Astrocyte of the cerebellum (primary cell): ENCODE measurements at regions not wholly inside any gene's neighbourhood (a gene's known extent, or its start where the extent isn't known, plus 50 kb on each side); places are given as distances from the start of the nearest gene placed in this dataset.
"Not testable (repeated sequence)": the region's sequence is repeated elsewhere in the genome, so short reads cannot be mapped to it uniquely, and the experiment has no call there.

Experiments
- DNase-seq: peaks from one replicate; pipeline ENCODE4 v3.0.0-alpha.2; 2011; ENCODE audit warnings: low read depth
- H3K4me3 ChIP-seq: 2 replicates; pipeline ENCODE4 v1.5.1; 2011; ENCODE audit warnings: mild to moderate bottlenecking, low read depth, low read length, moderate library complexity
- in situ Hi-C: cut with HindIII; loops from 2 replicates; pipeline ENCODE4 v1.10.0; 2017; ENCODE audit warnings: low sequenced_read_pairs

DNA sequence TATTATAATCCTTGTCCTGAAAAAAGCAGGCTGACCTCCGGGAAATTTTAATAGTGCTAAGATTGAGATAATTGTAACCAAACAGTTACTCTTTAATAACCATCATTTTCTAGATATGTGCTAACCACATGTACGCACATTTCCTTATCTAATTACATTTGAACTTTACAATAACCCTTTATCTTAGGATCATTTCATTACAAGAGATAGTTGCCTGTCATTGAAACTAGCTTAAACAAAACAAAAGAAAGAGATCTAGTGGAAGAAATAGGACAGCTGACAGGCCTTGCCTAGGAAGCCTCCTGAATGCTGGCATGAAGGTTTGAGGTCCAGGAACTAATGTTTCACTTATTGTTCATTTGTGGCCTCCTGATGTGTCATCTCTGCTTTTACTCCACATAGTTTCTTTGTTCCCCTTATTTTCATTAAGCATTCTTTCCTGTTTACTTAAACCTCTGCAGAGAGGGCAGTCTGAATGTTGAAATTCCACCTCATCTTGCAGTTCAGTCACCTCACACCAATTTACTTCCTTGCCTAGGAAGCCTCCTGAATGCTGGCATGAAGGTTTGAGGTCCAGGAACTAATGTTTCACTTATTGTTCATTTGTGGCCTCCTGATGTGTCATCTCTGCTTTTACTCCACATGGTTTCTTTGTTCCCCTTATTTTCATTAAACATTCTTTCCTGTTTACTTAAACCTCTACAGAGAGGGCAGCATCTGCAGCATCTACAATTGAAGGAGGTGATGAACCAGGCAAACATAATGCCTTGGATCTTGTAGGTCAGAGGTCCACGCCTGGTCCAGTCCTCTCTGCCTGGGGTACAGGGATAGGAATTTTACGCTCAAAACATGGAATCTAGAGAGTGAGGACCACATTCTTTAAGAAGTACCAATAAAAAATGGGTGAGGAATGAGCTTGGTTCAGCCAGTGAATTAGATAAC, 247.5 kb downstream of the SPATA31A6 start:
- DNase-seq, in situ Hi-C loops, H3K4me3 ChIP-seq: not testable (repeated sequence)

DNA sequence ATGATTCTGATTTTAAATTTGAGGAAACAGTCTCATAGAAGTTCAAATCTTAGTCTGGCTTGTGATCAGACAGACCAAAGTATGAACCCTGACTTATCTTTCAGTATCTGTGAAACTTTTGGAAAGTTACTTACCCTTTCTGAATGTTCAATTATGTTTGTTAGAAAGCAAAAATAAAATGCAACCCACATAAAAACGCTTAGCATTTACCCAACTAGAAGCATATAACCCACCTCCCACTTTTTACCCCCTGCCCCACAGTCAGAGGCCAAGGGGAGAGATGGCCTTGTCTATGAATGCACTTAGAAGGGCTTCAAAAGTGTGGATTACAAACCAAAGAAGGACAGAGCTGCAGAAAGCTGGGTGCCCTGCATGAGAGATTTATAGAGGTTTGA, 248.2 kb downstream of the SPATA31A6 start:
- in situ Hi-C loops, DNase-seq, H3K4me3 ChIP-seq: not testable (repeated sequence)

DNA sequence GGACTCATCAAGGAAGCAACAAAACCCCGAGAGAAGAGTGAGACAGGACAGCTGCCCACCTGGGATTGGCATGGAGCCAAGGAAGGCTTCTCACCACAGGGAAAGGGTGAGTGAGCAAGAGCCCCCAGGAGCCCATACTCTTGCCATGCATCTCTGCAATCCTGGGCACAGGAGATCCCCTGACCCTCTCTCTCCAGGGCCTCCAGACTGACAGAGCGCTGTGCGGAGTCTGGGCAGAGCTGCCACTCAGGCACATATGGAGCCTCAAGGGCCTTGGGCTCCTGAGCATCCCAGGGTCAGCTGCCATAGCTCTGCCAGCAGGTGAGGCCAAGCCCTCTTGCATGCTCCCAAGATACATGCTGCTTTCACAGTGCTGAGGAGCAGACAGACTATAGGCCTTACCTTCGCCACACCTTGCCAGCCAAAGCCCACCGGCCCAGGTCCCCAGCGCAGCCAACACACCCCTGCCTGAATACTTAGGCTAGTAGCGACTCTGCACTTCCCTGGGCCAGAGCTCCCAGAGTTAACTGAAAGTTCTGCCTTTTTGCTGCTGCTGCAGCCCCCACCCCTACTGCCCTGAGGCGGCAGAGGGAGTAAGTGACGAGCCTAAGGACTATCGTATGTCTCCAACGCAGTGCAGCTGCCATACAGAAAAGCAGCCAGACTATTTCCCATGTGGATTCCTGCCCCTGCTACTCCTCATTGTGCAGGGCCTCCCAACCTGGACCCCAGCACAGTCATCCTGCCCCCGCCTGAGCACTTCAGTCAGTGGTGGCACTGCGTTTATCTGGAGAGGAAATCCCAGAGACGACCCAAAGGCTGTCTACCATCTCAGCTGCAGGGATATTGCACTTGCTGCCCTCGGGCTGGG, 251.6 kb downstream of the SPATA31A6 start:
- in situ Hi-C loops, H3K4me3 ChIP-seq, DNase-seq: not testable (repeated sequence)

DNA sequence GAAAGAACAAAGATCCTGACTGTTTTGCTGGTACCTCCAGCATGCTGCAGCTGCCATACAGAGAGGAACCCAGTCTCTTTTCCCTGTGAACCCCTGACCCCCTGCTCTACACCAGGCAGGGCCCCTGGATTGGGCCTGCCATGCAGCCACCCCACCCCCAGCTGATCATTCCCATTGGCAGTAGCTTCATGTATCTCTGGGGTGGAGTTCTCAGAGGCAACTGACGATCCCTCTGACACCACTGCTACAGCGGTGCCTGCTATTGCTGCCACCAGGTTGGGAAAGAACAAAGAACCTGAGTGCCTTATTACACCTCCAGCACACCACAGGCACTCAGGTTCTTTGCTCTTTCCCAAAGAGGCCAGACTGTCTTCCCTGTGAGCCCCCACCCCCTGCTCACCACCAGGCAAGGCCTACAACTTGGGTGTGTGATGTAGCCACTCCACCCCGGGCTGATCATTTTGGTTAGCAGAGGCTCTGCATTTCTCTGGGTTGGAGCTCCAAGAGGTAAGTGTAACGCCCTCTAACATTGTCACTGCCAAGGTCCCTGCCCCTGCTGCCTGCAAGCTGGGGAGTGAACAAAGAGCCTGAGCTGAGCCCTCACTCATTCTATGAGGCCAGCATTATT, 252.4 kb downstream of the SPATA31A6 start:
- H3K4me3 ChIP-seq, DNase-seq, in situ Hi-C loops: not testable (repeated sequence)

DNA sequence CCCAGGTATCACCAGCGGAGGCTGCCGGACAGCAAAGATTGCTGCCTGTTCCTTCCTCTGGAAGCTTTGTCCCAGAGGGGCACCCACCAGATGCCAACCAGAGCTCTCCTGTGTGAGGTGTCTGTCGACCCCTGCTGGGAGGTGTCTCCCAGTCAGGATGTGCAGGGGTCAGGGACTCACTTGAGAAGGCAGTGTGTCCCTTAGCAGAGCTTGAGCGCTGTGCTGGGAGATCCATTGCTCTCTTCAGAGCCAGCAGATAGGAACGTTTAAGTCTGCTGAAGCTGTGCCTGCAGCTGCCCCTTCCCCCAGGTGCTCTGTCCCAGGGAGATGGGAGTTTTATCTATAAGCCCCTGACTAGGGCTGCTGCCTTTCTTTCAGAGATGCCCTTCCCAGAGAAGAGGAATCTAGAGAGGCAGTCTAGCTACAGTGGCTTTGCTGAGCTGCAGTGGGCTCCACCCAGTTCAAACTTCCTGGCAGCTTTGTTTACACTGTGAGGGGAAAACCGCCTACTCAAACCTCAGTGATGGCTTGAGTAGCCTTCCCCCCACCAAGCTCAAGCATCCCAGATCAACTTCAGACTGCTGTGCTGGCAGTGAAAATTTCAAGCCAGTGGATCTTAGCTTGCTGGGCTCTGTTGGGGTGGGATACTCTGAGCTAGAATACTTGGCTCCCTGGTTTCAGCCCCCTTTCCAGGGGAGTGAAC, 253.7 kb downstream of the SPATA31A6 start:
- H3K4me3 ChIP-seq, in situ Hi-C loops, DNase-seq: not testable (repeated sequence)

- H3K4me3 ChIP-seq, DNase-seq, in situ Hi-C loops: not testable (repeated sequence)
Measured at GRCh38 chr9:42442680-42443079, 259.2 kb downstream of the SPATA31A6 start.

GRCh38 chr9:42443414-42443813, 260.0 kb downstream of the SPATA31A6 start:
- H3K4me3 ChIP-seq, in situ Hi-C loops, DNase-seq: not testable (repeated sequence)

DNA sequence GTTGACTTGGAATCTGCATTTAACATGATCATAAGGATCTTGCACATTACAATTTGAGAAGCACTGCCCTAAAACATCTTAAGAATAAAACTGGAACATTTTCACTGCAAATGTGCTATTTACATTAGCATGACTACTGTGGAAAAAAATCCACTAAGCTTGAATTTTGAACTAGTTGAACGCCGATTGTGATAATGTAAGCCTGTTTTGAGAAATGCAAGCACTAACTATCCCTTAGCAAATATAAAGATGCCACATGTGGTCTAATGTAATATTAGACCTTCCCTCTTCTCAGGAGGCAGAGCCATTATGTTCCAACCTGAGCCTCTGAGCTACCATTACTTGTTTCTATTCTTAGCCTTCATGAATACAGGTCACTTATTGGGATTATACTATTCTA, 278.0 kb downstream of the SPATA31A6 start:
- not testable (repeated sequence) for DNase-seq, H3K4me3 ChIP-seq

GRCh38 chr9:42461863-42462262, 278.4 kb downstream of the SPATA31A6 start:
- DNase-seq, in situ Hi-C loops, H3K4me3 ChIP-seq: not testable (repeated sequence)

More for the DNA sequence above, 278.0 kb downstream of the SPATA31A6 start:
- in situ Hi-C loops: not testable (repeated sequence)

DNA sequence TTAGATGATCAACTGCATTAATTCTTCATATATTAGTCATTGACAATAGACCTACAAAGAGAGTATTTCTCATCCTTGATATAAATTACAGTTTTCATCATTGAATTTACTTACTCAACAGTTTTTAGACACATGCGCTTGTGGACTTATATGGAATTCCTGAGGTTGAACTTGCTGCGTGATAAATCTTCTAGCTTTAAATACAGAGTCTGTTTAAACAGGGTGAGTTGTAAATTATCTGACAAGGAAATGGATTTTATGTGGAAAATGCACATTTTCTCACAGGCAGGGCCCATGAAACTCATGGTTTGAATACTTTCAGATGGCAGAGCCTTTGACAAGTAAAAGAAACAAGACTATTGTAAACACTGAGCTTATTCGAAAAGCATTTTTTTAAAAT, 280.5 kb downstream of the SPATA31A6 start:
- DNase-seq, in situ Hi-C loops, H3K4me3 ChIP-seq: not testable (repeated sequence)

DNA sequence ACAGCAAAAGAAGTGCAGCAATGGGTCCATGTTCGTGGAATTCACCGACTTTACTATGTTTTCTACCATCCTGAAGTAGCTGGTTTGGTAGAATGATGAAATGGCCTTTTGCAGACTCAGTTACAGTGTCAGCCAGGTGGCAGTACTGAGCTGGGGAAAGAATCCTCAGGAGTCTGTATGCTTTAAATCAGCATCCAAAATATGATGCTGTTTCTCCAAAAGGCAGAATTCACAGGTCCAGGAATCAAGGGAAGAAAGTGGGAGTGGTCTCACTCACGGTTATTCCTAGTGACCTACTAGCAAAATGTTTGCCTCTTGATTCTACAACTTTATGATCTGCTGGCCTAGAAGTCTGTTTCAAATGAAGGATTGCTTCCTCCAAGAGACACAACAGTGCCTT, 287.1 kb downstream of the SPATA31A6 start:
- DNase-seq, in situ Hi-C loops: not testable (repeated sequence)

DNA sequence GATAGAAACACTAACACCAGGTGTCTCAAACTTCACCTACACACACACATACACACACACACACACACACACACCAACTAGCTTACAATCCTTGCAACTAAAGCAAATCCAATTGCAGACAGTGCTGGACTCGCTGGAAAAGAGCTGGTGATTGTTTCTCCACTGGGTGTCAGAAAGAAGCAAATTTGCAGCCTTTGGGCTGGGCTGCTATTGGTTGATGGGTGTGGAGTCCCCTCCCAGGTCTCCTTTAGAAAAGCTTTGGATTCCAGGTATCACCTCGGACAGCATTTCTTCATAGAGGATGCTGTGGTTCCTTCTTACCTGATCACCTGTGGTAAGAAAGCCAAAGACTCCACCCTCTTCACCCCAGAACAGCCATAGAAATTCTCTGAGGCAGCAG, 307.5 kb downstream of the SPATA31A6 start:
- H3K4me3 ChIP-seq, in situ Hi-C loops, DNase-seq: not testable (repeated sequence)

More for the DNA sequence above, 287.1 kb downstream of the SPATA31A6 start:
- H3K4me3 ChIP-seq: not testable (repeated sequence)

DNA sequence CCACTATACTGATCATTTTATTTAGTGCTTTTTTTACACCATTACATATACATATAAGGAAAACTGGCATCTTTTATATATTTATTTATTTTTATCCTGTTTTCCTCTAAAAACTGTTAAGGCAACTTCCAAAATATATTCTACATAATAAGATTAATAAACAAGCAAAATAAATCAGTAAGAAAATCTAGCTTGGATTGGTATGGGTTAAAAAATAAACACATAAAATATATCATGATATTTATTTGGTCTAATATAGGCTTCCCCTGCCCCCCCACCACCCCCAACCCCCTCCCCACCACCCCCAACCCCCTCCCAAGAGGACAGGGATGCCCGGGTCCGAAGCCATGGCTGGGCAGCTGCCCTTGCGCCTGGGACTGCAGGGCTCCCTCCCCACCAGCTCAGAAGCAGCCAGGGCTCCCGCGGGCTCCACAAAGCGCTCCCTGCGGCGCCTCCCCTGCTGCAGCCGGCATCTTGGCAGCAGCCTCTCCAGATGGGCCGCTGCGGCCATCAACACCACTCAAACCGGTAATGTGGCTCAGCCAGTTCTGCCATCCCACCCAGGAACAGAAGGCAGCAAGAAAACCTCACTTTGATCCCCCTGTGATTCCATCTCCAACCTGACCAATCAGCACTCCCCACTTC, 319.3 kb downstream of the SPATA31A6 start:
- H3K4me3 ChIP-seq, DNase-seq, in situ Hi-C loops: not testable (repeated sequence)

DNA sequence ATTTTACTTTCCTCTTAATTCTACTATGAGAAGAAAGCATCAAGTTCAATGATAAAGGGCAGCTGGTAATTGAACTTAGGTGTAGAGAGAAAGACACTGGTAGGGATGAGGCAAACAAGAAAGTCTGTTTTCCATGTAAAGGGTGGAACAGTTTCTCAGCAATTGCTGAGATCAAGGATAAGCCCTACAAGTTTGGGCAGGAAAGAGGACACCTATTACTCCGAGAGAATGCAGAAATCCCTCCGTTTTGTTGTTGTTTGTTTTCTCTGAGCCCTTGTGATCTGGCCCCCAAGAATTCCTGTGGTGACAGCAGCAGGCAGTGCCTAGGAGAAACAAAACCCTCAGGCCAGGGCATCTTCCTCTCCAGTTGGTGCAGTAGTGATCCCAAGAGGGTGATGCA, 324.7 kb downstream of the SPATA31A6 start:
- DNase-seq, in situ Hi-C loops, H3K4me3 ChIP-seq: not testable (repeated sequence)

DNA sequence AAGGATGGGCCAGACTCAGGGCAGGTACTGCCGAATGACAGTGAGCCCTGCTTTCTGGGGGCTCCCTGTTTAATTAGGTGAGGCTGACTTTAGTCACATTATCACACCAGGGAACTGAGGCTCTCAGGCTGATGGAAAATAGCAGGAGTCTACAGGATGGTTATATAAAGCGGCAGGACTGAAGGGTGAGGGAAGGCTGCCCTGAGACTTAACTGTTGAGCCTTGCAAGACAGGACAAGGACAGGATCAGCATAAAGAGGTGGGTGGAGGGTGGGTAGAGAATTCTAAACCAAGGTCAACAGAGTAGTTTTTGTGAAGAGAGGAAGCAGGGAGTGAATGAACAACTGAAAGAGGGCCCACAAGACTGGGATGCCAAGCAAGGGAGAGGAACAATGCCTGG, 330.1 kb downstream of the SPATA31A6 start:
- in situ Hi-C loops, DNase-seq, H3K4me3 ChIP-seq: not testable (repeated sequence)

GRCh38 chr9:42534325-42534983, 351.0 kb downstream of the SPATA31A6 start:
- in situ Hi-C loops, H3K4me3 ChIP-seq, DNase-seq: not testable (repeated sequence)
